ENCODE measurements at regions not wholly inside any gene's neighbourhood (a gene's known extent, or its start where the extent isn't known, plus 50 kb on each side); places are given as distances from the start of the nearest gene placed in this dataset.
"Not testable (repeated sequence)": the region's sequence is repeated elsewhere in the genome, so short reads cannot be mapped to it uniquely, and the experiment has no call there.

GRCh38 chr3:193149998-193150397 lies 91.0 kb upstream of the PLAAT1 start:
- no peaks in the 10 kb centered on the region for H4K20me1 ChIP-seq (ENCODE audit: control insufficient read depth, insufficient read depth, low read depth, low read length)
- H3K4me2 ChIP-seq (ENCODE audit: low read length): no peak overlapping the region
- H3K4me3 ChIP-seq (ENCODE audit: low read length): no peak overlapping the region
- no peaks in the 10 kb centered on the region for H3K79me2 ChIP-seq (ENCODE audit: control insufficient read depth, low read length)
- H3F3A ChIP-seq (ENCODE audit: control insufficient read depth, insufficient read depth): no peaks in the 10 kb centered on the region
- H3K9me2 ChIP-seq (replicated peaks; ENCODE audit: control insufficient read depth, low read length): no peaks in the 10 kb centered on the region
- no peaks in the 10 kb centered on the region for H3K36me3 ChIP-seq (ENCODE audit: control insufficient read depth, low read length)
- no peaks in the 10 kb centered on the region for H3K4me1 ChIP-seq (ENCODE audit: control insufficient read depth, low read length)
- H3K27me3 ChIP-seq (ENCODE audit: control insufficient read depth, low read length): no peaks in the 10 kb centered on the region
- no peaks in the 10 kb centered on the region for H3K9me3 ChIP-seq (ENCODE audit: control insufficient read depth, insufficient read depth, low read length)
- H3K27ac ChIP-seq (ENCODE audit: low read depth, low read length): no peak overlapping the region
- no peak for TF ChIP-seq EZH2phosphoT487 (IDR thresholded peaks at IDR 0.05; ENCODE audit: borderline replicate concordance, low read length)
- no peak for TF ChIP-seq CTCF (IDR thresholded peaks at IDR 0.05; ENCODE audit: low read depth, low read length, poor library complexity, severe bottlenecking)

GRCh38 chr3:193155044-193155781 lies 85.8 kb upstream of the PLAAT1 start:
- not testable (repeated sequence) for H3K79me2 ChIP-seq (ENCODE audit: control insufficient read depth, low read length); H3K9me2 ChIP-seq (replicated peaks; ENCODE audit: control insufficient read depth, low read length); H3K4me2 ChIP-seq (ENCODE audit: low read length); H3K4me1 ChIP-seq (ENCODE audit: control insufficient read depth, low read length); H3K9me3 ChIP-seq (ENCODE audit: control insufficient read depth, insufficient read depth, low read length); H3K4me3 ChIP-seq (ENCODE audit: low read length); H4K20me1 ChIP-seq (ENCODE audit: control insufficient read depth, insufficient read depth, low read depth, low read length); H3K36me3 ChIP-seq (ENCODE audit: control insufficient read depth, low read length); H3F3A ChIP-seq (ENCODE audit: control insufficient read depth, insufficient read depth); H3K27ac ChIP-seq (ENCODE audit: low read depth, low read length); H3K27me3 ChIP-seq (ENCODE audit: control insufficient read depth, low read length)

GRCh38 chr3:193157051-193157450 lies 84.0 kb upstream of the PLAAT1 start:
- no peaks in the 10 kb centered on the region for H3K9me3 ChIP-seq (ENCODE audit: control insufficient read depth, insufficient read depth, low read length)
- no peak for TF ChIP-seq CTCF (IDR thresholded peaks at IDR 0.05; ENCODE audit: low read depth, low read length, poor library complexity, severe bottlenecking)
- TF ChIP-seq EZH2phosphoT487 (IDR thresholded peaks at IDR 0.05; ENCODE audit: borderline replicate concordance, low read length): no peak
- H3K4me1 ChIP-seq (ENCODE audit: control insufficient read depth, low read length): no peaks in the 10 kb centered on the region

GRCh38 chr3:193165431-193166120 lies 75.4 kb upstream of the PLAAT1 start:
- no peaks in the 10 kb centered on the region for H3K27me3 ChIP-seq (ENCODE audit: control insufficient read depth, low read length)
- H3K9me2 ChIP-seq (replicated peaks; ENCODE audit: control insufficient read depth, low read length): no peaks in the 10 kb centered on the region
- H3K36me3 ChIP-seq (ENCODE audit: control insufficient read depth, low read length): no peaks in the 10 kb centered on the region
- no peaks in the 10 kb centered on the region for H3K9me3 ChIP-seq (ENCODE audit: control insufficient read depth, insufficient read depth, low read length)
- no peak overlapping the region for H3K4me2 ChIP-seq (ENCODE audit: low read length)
- H4K20me1 ChIP-seq (ENCODE audit: control insufficient read depth, insufficient read depth, low read depth, low read length): no peaks in the 10 kb centered on the region
- no peak overlapping the region for H3K4me3 ChIP-seq (ENCODE audit: low read length)
- TF ChIP-seq EZH2phosphoT487 (IDR thresholded peaks at IDR 0.05; ENCODE audit: borderline replicate concordance, low read length): no peak
- TF ChIP-seq CTCF (IDR thresholded peaks at IDR 0.05; ENCODE audit: low read depth, low read length, poor library complexity, severe bottlenecking): no peak
- no peaks in the 10 kb centered on the region for H3F3A ChIP-seq (ENCODE audit: control insufficient read depth, insufficient read depth)
- H3K79me2 ChIP-seq (ENCODE audit: control insufficient read depth, low read length): no peaks in the 10 kb centered on the region
- no peaks in the 10 kb centered on the region for H3K4me1 ChIP-seq (ENCODE audit: control insufficient read depth, low read length)
- no peak overlapping the region for H3K27ac ChIP-seq (ENCODE audit: low read depth, low read length)

More at GRCh38 chr3:193157051-193157450, 84.0 kb upstream of the PLAAT1 start:
- Histone ChIP-seq H4K20me1 (ENCODE audit: control insufficient read depth, insufficient read depth, low read depth, low read length) (no peaks in the 10 kb centered on the region), H3K4me2 (ENCODE audit: low read length) (no peak overlapping the region), H3K79me2 (ENCODE audit: control insufficient read depth, low read length) (no peaks in the 10 kb centered on the region), H3K27ac (ENCODE audit: low read depth, low read length) (no peak overlapping the region), H3K9me2 (replicated peaks; ENCODE audit: control insufficient read depth, low read length) (no peaks in the 10 kb centered on the region), H3K4me3 (ENCODE audit: low read length) (no peak overlapping the region), H3K36me3 (ENCODE audit: control insufficient read depth, low read length) (no peaks in the 10 kb centered on the region), H3K27me3 (ENCODE audit: control insufficient read depth, low read length) (no peaks in the 10 kb centered on the region), H3F3A (ENCODE audit: control insufficient read depth, insufficient read depth) (no peaks in the 10 kb centered on the region)
